ENCODE measurements at regions not wholly inside any gene's neighbourhood (a gene's known extent, or its start where the extent isn't known, plus 50 kb on each side); places are given as distances from the start of the nearest gene placed in this dataset.
A peak's percentile ranks its signal among the peaks of the same experiment; 100 is the strongest.

- H3K27me3 ChIP-seq: no peaks in the 10 kb centered on the region
- TF ChIP-seq CTCF (IDR thresholded peaks at IDR 0.05): no peak
- no peak overlapping the region for H3K27ac ChIP-seq
- intact Hi-C loops (cut with DNase I): no loop called here
- ATAC-seq (peak in 1 of 8 donors; percentile 29), DNase-seq (no peak)
- WGBS, 2 donors: 22 to 30% methylated on average over 7 of the region's 7 CpGs
- peak overlapping the region in 1 of 10 donors; percentile 2 for H3K4me3 ChIP-seq
- peaks cover 0 to 2% (median 0%) of the 10 kb centered on the region in 11 donors for H3K9me3 ChIP-seq
- H3K36me3 ChIP-seq: no peaks in the 10 kb centered on the region
- peaks cover 0 to 4% (median 0%) of the 10 kb centered on the region in 9 donors for H3K4me1 ChIP-seq
Observed at GRCh38 chr3:78035131-78035641, 995.3 kb downstream of the ROBO2 start.

- DNase-seq (no peak), ATAC-seq (no peak)
- H3K36me3 ChIP-seq: no peaks in the 10 kb centered on the region
- 58 to 77% methylated on average over 1 of the region's 1 CpG for WGBS, 2 donors
- H3K27me3 ChIP-seq: no peaks in the 10 kb centered on the region
- no peak overlapping the region for H3K4me3 ChIP-seq
- no peak for TF ChIP-seq CTCF (IDR thresholded peaks at IDR 0.05)
- intact Hi-C loops (cut with DNase I): no loop called here
- H3K27ac ChIP-seq: no peak overlapping the region
- H3K9me3 ChIP-seq: no peaks in the 10 kb centered on the region
- H3K4me1 ChIP-seq: no peaks in the 10 kb centered on the region
Observed at GRCh38 chr3:78041486-78041885, 1001.6 kb downstream of the ROBO2 start.

- H3K4me1 ChIP-seq: peaks cover 0 to 20% (median 0%) of the 10 kb centered on the region in 9 donors
- no peaks in the 10 kb centered on the region for H3K27me3 ChIP-seq
- TF ChIP-seq CTCF (IDR thresholded peaks at IDR 0.05): no peak
- 84 to 91% methylated on average over 6 of the region's 6 CpGs for WGBS, 2 donors
- H3K36me3 ChIP-seq: no peaks in the 10 kb centered on the region
- H3K4me3 ChIP-seq: no peak overlapping the region
- ATAC-seq: no peak
- H3K27ac ChIP-seq: no peak overlapping the region
- DNase-seq: no peak
- H3K9me3 ChIP-seq: no peaks in the 10 kb centered on the region
- intact Hi-C loops (cut with DNase I): no loop called here
Observed at GRCh38 chr3:78046566-78046965, 1006.7 kb downstream of the ROBO2 start.

GRCh38 chr3:78048698-78049097 lies 1008.8 kb downstream of the ROBO2 start:
- 59 to 61% methylated on average over 3 of the region's 3 CpGs for WGBS, 2 donors
- no peaks in the 10 kb centered on the region for H3K9me3 ChIP-seq
- ATAC-seq (no peak), DNase-seq (no peak)
- no peaks in the 10 kb centered on the region for H3K27me3 ChIP-seq
- no peak overlapping the region for H3K27ac ChIP-seq
- no peak overlapping the region for H3K4me3 ChIP-seq
- intact Hi-C loops (cut with DNase I): no loop called here
- no peak for TF ChIP-seq CTCF (IDR thresholded peaks at IDR 0.05)
- no peaks in the 10 kb centered on the region for H3K36me3 ChIP-seq
- peaks cover 0 to 20% (median 0%) of the 10 kb centered on the region in 9 donors for H3K4me1 ChIP-seq

Data from heart right ventricle (tissue), 16 donors.